ENCODE measurements at regions not wholly inside any gene's neighbourhood (a gene's known extent, or its start where the extent isn't known, plus 50 kb on each side); places are given as distances from the start of the nearest gene placed in this dataset.
"Not testable (repeated sequence)": the region's sequence is repeated elsewhere in the genome, so short reads cannot be mapped to it uniquely, and the experiment has no call there.

DNA sequence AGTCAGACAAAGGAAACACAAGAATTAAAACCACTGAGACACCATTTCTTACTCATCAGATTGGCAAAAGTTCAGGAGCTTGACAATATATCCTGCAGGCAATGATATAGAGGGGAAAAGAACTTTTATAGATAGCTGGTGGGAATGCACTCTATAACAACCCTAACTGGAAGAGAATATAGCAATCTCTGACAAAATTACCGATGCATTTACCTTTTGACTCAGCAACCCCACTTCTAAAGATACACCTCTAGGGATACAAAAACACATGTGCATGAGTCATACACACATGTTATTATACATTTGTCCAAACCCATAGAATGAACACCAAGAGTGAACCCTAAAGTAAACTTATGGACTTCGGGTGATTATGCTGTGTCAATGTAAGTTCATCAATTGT is 79.4 kb upstream of the SRD5A2 start:
- H3K4me3 ChIP-seq (ENCODE audit: low read depth, low read length): no peak overlapping the region
- TF ChIP-seq CTCF (conservative IDR thresholded peaks at IDR 0.05; ENCODE audit: low read depth, low read length): no peak
- DNase-seq (ENCODE audit: low read depth): no peak

- no peak for TF ChIP-seq CTCF (conservative IDR thresholded peaks at IDR 0.05; ENCODE audit: low read depth, low read length)
- no peak for DNase-seq (ENCODE audit: low read depth)
- no peak overlapping the region for H3K4me3 ChIP-seq (ENCODE audit: low read depth, low read length)
These were observed 73.5 kb upstream of the SRD5A2 start for GRCh38 chr2:31654241-31654640.

DNA sequence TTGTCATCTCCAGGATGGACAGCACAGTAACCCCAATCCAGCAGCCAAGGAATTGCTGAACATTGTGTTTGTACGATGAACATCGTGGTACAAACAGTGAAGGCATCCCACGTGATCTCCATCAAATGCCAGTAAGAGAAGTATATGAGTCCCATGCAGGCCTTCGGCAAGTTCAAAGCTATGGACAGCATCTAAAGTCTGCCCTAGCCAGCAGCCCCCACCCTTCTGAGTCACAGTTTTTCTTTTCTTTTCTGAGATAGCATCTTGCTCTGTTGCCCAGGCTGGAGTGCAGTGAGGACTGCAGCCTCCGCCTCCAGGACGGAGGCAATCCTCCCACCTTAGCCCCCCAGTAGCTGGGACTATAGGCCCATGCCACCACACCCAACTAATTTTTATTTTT is 71.0 kb upstream of the SRD5A2 start:
- DNase-seq (ENCODE audit: low read depth): no peak
- no peak for TF ChIP-seq CTCF (conservative IDR thresholded peaks at IDR 0.05; ENCODE audit: low read depth, low read length)
- no peak overlapping the region for H3K4me3 ChIP-seq (ENCODE audit: low read depth, low read length)

DNA sequence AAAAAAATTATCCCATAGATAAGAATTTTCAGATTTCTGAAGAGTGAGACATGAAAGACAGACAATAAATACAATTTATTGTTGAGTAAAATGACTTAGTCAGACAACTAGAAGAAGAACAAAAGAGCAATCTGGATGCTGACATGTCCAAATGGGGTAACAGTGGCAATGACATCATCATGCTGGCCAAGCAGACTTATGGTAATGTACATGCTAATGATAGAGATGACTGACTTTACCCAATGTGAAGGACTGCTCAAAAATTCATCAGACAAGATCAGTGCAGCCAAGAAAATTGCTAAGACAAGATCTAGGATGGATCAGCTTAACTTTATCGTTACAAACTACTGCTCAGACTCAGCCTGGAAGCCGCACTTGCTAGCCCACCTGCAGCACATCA is 70.5 kb upstream of the SRD5A2 start:
- TF ChIP-seq CTCF (conservative IDR thresholded peaks at IDR 0.05; ENCODE audit: low read depth, low read length): no peak
- H3K4me3 ChIP-seq (ENCODE audit: low read depth, low read length): no peak overlapping the region
- DNase-seq (ENCODE audit: low read depth): no peak

DNA sequence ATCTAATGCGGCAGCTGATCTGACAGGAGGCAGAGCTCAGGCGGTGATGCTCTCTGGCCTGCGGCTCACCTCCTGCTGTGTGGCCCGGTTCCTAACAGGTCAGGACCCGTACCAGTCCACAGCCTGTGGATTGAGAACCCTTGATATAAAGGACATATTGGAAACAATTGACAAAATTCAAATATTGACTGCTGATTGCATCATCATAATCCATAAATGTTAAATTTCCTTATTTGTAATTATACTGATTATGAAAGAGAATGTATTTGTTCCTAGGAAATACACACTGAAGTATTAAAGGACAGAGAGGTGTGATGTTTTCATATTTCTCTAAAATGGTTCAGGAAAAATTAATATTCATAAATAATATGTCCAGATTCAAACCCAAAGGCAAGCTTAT is 63.8 kb upstream of the SRD5A2 start:
- no peak for DNase-seq (ENCODE audit: low read depth)
- no peak for TF ChIP-seq CTCF (conservative IDR thresholded peaks at IDR 0.05; ENCODE audit: low read depth, low read length)
- no peak overlapping the region for H3K4me3 ChIP-seq (ENCODE audit: low read depth, low read length)

GRCh38 chr2:31642707-31643106 is 62.0 kb upstream of the SRD5A2 start:
- no peak overlapping the region for H3K4me3 ChIP-seq (ENCODE audit: low read depth, low read length)
- no peak for DNase-seq (ENCODE audit: low read depth)
- no peak for TF ChIP-seq CTCF (conservative IDR thresholded peaks at IDR 0.05; ENCODE audit: low read depth, low read length)

DNA sequence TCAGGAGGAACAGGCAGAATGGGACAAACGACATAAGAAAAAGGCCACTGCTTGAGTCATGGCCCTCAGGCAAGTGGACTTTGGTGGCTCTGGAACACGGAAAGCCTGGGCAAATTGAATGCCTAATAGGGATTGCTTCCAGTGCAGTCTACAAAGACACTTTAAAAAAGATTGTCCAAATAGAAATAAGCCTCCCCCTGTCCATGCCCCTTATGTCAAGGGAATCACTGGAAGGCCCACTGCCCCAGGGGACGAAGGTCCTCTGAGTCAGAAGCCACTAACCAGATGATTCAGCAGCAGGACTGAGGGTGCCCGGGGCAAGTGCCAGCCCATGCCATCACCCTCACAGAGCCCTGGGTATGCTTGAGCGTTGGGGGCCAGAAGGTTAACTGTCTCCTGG is 51.5 kb upstream of the SRD5A2 start:
- DNase-seq (ENCODE audit: low read depth): not testable (repeated sequence)

More for the DNA sequence above, 51.5 kb upstream of the SRD5A2 start:
- not testable (repeated sequence) for H3K4me3 ChIP-seq (ENCODE audit: low read depth, low read length)

Measured in epithelial cell of proximal tubule (primary cell).